NCI-H1436 treated with DMSO at 0.1 percent for 48 hours (cell line): ENCODE measurements at regions not wholly inside any gene's neighbourhood (a gene's known extent, or its start where the extent isn't known, plus 50 kb on each side); places are given as distances from the start of the nearest gene placed in this dataset.
"Not testable (repeated sequence)": the region's sequence is repeated elsewhere in the genome, so short reads cannot be mapped to it uniquely, and the experiment has no call there.

Experiments used
- DNase-seq: peaks from one replicate; lab custom pipeline; 2025; lab: John Stamatoyannopoulos, UW

DNA sequence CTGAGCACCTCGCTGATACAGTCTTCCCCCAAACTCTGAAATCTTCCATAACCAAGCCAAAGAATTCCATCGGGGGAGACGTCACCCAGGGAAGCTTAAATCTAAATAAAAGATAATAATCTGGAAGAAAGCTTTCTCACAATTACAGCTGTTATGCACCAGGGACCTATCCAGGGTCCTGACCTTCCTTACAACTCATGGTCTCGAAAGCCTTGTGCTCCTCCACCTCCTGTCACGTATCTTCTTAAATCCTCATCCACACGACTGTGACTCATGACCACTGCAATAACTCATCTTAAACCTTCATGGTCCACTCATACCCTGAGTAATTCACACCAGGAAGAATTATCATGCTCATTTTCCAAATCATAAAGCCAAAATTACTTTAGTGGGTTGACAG, 166.8 kb upstream of the FRG1 start:
- DNase-seq, result no peak

DNA sequence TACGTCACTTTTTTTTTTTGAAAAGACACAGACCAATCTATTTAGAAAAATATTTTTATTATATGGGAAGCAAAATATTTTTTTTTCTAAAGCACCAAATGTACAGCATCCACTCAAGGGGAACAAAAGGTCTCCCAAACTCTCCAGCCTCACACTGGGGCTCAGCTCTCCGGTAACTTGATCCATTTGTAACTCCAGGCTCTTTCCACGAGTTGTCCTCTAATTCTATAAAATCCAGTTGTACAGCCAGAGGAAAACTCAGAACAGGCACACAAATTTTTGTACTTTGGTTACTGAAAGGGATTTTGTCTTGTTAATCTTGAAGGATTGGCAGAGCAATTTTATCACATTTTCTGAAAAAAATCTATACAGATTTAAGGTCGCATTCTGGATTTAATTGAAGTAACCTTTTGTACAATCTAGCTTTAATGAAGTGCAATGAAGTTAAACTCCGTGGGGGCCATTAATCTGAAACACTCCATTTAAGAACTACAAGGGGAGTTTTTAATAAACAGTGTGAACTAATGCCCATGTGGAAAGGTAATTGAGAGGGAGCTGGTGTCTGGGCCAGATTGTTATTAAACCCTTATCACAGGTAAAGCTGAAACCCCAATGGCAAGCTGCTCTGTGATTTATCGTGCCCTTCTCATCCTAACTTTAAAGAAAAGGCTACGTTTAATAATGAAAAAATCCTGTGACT, 161.2 kb upstream of the FRG1 start:
- no peak for DNase-seq

DNA sequence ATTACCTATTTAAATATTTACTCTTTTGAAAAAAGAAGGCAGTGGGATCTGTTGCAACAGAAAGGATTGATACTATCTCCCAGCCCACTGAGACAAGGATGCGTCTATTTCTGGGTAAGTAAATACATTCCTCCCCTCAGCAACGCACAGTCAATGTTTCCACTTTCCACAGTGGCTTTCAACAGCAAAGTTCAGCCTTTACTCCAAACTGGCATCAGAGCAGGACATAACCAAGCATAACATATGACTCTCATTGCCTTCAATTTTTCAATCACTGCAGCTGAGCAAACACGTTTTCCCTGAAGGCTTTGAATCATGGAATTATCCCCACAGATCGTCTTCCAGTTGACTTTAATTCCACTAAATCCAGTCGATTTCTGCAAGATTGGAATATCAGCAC, 160.3 kb upstream of the FRG1 start:
- no peak for DNase-seq

DNA sequence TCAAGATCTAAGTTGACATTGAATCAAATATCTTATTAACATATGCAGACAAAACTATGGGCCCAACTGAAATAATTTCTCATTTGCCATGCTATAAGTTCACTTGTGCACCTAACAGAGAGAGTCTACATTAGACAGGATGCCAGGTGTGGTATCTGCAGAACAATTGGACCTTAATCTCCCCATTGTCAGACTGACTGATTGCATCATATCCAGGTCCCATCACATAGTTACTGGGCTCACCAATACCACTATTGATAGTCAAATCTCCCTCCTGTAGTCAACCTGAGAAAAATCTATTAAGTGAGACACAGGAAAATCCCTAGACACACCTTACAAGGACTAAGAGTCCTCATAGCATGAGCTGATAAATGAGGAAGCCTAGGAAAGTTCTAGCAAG, 156.0 kb upstream of the FRG1 start:
- DNase-seq, result no peak

DNA sequence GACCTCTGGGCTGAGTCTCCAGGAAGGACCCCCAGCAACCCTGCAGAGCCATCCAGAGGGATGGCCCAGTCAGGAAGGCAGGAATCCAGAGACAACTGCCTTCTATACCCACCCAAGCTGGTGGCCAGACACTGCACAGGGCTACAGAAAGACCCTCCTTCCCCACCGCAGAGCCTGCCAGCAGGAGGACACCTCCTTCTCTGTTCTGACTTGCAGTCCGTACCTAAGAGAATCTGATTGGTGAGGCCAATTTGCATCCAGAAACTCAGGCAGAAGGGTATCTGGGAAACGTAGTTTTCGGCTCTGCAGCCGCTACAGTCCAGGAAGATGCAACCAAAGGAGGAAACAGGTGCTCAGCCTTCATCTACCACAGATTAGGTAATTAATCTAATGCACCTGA, 155.4 kb upstream of the FRG1 start:
- no peak for DNase-seq

DNA sequence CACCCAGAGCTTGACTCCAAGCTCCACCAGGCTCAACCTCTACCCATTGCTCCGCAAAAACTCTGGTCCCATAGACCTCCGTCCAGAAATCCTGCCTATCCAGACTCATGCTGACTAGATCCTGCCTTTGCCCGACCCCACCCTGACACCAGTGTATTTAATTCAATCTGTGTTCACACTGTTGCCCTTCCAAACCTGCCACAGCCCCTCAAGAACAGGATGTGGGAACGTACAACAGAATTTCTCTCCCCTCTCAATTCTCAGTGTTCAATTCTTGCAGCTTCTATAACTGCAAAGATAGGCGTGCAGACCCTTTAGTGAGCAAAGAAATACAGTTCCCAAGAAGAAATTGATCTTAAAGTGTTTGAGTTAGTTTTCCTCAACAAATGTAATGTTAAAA, 154.2 kb upstream of the FRG1 start:
- DNase-seq, result no peak

DNA sequence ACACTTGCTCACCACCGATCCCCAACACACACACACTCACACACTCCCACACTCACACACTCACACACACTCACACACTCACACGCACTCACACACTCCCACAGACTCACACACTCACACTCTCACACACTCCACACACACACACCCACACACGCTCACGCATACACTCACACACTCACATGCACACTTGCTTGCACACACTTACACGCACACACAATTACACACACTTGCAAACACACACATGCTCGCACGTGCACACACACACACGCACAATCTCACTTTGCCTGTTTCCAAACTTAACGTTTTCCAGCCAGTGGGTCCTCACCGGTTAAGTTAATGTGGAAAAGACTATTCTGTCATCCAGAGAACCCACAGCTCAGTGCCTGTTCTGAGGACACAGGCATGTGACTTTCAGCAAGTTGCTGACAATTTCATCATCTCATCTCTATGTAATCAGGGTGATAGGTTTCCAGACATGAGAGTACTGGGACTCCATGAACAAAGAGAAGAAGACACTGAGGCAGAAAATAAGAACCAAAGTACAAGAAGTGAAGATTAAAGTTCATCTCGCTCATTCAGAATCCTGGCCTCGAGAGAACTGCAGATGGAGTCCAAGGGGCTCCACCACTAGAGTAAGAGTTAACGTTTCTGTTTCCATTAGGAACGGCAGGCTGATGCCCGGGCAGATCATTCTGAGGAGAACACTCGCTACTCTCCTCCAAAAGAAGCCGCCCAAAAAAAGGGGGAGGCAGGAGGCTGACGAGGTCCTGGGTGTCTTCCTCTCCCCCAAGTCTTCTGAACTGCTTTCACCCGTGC, 153.2 kb upstream of the FRG1 start:
- no peak for DNase-seq

DNA sequence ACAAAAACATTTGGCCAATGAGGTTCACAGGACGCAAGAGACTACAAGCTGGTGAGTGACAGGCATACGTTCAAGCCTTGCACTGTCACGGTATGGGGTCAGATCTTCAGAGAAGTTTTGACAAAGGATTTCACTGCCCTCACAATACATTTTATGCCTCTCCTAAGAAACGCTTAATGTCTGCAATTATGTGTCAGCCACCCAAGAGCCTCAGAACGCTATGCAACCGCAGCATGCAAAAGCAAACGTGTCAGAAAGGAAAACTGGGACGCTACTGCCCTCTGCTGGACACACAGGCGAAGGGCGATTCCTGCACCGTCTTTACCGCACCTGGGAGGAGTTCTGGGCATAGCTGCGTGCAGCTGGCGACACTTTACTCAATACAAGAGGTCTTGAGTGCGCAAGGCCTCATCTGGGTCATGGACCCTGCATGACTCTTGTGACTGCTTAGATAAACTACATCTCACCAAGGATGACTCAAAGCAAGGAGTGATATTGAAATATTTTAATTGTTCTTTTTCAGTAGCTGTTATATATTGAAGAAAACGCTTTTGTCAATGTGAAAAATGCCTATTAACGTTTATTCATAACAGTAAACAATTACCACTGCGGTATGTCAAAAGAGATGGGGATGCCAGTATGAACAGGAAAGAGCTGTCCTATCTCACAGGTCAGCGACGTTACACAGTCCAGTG, 147.6 kb upstream of the FRG1 start:
- peak; percentile 29 for DNase-seq

DNA sequence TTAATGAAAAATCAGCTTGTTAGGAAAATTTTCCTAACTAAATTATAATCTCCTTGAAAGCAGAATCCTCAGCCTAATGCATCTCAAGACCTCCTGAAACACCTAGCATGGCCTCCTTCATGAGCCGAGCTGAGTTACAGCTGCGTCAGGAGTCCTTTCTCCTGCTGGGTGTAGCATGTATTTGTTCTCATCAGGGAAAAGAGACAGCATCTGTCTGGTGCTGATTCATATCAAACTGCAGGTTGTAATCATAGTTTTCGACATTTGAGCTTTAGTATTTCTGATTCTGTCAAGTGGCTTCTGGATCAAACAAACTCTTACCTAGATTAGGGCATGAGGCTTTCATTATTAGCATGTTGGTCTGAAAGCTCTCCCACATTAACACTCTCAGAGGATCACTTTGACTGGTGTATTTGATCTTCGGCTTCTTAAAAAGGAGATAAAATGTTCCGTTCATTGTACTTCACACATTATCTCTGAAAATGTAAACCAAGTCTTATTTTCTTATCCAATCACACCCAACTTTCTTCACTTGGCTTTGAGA, 140.1 kb upstream of the FRG1 start:
- DNase-seq, result no peak

DNA sequence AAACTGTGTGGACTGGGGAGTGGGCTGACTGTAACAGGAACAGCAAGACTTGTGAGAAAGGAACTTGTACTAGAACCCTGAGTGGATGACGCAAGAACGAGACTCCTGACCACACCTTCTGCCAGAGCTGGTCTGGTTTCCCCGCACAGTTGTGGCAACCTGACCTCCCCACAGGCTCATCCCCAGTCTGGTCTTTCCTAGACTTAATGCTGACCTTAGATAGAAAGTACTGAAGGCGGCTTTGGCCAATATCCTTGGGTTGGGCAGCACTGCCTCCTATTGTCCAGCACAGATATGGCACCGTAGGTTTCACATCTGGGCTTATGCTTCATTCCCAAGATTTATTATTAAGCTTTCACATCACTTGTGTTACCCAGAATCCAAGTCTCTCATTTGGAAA, 137.8 kb upstream of the FRG1 start:
- no peak for DNase-seq

DNA sequence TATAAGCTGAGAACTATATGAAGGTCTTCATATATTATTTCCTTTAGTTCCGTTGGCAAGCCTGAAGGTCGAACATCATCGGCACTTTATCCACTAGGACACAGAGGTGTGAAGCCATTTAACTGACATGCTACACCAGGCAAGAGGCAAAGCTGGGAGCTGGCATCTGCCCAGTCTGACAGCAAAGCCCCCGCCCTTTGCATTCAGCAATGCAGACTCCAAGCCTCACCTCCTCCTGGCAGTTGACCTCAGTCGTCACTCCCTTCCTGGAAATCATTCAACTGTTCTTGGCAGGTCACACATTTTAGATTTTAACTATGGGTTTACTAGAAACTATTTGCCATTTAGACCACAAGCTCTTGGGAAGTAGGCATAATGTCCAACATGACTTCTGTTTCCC, 135.8 kb upstream of the FRG1 start:
- no peak for DNase-seq

DNA sequence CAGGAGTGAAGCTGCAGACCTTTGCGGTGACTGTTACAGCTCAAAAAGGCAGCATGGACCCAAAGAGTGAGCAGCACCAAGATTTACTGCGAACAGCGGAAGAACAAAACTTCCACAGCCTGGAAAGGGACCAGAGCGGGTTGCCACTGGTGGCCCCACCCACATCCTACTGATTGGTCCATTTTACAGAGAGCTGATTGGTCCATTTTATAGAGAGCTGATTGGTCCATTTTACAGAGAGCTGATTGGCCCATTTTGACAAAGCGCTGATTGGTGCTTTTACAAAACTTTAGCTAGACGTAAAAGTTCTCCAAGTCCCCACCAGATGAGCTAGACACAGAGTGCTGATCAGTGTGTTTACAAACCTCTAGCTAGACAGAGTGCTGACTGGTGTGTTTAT, 134.2 kb upstream of the FRG1 start:
- DNase-seq, result no peak

DNA sequence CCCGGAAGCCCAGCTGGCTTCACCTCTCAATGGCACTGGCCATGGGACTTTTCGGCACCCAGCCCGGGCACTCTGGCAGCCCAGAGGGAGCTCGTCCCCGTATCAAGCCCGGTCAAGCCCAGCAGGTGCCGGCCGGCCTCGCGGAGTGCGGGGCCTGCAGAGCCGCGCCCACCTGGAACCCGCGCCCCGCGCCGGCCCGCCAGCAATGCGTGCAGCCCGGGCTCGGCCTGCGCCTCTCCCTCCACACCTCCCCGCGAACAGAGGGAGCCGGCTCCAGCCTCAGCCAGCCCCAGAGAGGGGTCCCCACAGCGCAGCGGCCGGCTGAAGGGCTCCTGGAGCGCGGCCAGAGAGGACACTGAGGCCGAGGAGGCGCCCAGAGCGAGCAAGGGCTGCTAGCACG, 133.6 kb upstream of the FRG1 start:
- DNase-seq, result no peak

DNA sequence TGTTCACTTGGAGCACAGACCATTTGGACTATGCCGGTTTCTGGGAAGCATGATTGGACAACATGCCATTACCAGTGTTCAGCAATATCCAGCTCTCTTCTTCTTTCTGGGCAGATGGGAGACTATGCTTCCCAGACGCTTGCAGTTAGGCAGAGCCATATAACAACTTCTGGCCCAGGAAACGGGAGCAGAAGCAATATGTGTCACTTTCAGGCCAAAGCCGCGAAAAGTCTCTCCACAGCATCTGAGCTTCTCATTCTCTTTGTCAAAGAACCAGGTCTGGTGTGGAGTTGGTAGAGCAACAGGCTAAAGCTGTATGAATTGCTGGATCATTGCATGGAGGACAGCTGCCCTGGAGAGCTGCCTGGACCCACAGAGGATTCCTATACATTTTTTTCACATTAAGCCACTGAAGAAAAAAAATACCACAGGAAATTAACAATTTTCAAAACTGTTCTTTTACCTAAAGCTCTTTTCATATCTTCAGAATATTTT, 131.4 kb upstream of the FRG1 start:
- no peak for DNase-seq

DNA sequence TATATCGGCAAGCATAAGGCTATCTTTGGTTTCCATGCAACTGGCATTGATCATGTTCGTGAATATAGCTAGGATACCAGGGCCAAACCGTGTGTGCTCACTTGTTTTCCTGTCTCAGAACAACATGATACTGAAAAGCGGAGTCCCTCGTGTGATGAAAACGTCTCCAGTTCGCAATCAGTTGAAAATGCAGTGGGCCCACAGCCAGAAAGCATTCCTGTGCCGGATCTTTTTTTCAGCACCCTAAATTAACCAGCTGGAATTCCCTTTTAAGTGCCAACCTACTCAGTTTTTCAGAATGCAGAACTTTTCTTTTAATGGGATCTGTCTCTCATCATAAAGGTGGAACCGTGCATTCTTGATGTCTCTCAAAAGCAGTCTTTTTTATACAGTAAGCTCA, 130.8 kb upstream of the FRG1 start:
- no peak for DNase-seq

DNA sequence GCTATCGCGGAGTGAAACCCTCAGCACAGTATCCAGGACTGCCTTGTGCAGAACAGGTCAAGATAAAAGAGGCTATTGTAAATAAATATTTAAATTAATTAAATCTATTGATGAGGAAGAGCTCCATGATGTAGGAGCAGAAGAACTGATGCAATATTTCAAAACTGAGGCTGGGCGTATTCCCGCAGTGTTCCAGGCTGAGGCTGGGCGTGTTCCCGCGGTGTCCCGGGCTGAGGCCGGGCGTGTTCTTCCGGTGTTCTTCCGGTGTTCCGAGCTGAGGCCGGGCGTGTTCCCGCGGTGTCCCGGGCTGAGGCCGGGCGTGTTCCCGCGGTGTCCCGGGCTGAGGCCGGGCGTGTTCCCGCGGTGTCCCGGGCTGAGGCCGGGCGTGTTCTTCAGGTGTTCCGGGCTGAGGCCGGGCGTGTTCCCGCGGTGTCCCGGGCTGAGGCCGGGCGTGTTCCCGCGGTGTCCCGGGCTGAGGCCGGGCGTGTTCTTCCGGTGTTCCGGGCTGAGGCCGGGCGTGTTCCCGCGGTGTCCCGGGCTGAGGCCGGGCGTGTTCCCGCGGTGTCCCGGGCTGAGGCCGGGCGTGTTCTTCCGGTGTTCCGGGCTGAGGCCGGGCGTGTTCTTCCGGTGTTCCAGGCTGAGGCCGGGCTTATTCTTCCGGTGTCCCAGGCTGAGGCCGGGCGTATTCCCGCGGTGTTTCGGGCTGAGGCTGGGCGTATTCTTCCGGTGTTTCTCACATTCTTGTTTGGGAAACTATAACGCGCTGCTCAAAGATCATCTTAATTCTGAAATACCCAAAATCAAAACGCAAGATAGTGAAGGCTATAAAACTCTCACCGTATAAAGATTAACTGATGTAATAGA, 130.1 kb upstream of the FRG1 start:
- DNase-seq, result not testable (repeated sequence)

DNA sequence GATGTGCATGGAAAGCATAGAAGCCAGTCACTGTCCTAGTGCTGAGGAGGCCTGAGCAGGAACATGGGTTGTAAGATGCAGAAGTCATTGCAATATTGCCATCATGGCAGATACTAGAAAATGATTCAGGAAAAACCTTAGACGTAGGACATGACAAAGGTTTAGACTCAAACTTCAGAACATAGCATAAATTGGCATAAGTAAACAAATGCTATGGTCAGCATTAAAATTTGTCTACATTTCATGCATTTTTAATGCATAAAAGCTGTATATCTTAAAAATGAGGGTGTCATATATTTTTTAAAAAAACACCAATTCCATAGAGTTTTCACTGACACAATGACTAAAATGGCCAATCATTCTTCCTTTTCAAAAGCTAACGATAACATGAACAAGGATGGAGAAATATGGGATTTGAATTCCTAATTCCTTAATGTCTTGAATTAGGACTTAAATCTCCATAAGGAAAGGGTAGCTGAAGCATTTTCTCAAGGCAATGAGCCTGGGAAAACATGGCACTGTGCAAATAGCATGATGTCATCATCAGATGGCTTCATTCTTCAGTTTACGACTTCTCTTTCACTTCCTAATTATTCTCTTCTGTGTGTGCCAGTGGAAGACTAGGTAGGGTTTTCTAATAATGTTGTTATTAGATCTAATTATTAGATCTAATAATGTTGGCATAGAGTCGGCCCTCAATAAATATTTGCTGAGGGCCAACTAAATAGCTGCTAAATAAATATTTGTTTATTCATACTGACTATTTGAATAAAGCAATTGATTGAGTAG, 125.1 kb upstream of the FRG1 start:
- no peak for DNase-seq

DNA sequence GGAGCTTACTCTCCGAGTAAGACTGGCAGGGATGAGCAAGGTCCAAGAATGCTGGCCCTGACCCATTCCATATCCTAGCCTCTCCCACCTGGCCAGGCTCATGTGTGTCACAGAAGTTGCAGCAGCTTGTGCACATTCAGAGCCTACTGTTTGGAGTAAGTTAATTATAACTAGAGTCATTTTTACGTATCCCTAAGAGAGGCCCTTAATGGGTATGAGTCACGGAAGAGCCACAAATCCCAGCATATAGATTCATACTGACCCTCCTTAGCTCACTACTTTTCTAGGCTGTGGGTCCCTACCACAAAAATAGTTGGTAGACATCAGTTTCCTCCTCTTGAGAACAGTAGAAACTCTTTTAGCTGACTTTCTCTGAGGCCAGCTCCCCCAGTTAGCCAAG, 118.3 kb upstream of the FRG1 start:
- no peak for DNase-seq

DNA sequence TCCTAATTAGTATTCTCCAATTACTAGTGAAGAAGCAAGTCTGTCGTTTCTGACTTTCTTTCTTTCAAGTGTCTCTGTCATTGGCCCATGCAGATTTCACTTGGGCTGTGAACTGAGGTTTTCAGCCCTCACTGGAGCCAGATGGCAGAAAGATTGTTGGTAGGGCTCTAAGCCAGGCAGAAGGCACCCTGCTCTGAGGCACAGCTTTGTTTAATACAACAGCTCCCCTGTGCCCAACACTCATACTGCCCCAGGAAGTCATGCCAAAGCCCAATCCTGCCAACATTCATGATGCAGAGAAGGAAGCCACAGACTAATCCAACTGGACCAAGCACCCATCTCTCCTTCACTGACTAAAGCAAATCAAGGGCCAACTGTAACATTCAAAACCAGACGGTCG, 117.1 kb upstream of the FRG1 start:
- DNase-seq, result no peak

DNA sequence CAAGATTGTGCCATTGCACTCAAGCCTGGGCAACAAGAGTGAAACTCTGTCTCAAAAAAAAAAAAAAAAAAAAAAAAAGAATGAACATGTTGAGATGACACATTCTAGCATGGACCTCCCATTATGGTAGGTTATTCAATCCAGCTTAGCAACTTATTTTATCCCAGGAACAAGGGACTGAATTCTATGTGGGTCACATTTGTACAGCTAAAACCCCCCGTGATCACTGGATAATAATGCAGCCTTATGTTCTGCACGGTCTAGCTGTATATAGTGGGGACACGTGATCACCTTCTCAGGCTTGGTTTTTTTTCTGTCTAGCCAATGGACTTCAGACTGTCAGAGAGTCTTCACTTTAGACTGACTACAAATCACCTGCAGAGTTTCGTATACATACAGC, 115.2 kb upstream of the FRG1 start:
- no peak for DNase-seq

DNA sequence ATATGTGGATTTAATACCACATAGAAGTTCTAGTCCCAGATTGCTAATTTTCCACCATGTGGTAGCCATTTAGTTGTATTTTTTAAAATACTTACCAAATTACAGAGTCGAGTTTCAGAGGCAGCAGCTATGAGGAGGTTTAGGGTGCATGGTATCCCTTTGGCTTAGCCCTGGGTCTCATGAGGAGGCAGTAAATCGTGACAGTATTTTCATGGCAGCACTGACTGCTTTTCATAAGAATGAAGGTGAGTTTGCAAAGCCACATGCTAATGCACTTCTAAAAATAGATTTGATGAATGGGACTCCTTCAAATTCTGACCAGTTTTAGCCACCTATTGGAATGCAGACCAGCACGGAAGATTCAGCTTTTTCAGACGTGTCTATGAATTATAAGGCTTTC, 114.0 kb upstream of the FRG1 start:
- DNase-seq, result no peak
